ENCODE measurements at regions not wholly inside any gene's neighbourhood (a gene's known extent, or its start where the extent isn't known, plus 50 kb on each side); places are given as distances from the start of the nearest gene placed in this dataset.
"Not testable (repeated sequence)": the region's sequence is repeated elsewhere in the genome, so short reads cannot be mapped to it uniquely, and the experiment has no call there.

- no peak for DNase-seq (ENCODE audit: extremely low read depth, low read depth)
Measured at GRCh38 chr13:55606045-55606665, 1534.6 kb upstream of the PRR20A start.

GRCh38 chr13:55613429-55614187, 1527.1 kb upstream of the PRR20A start:
- DNase-seq (ENCODE audit: extremely low read depth, low read depth) = no peak

- DNase-seq (ENCODE audit: extremely low read depth, low read depth) = no peak
Measured at GRCh38 chr13:55615081-55615480, 1525.6 kb upstream of the PRR20A start.

- DNase-seq (ENCODE audit: extremely low read depth, low read depth) = no peak
Measured at GRCh38 chr13:55617241-55617640, 1523.5 kb upstream of the PRR20A start.

- no peak for DNase-seq (ENCODE audit: extremely low read depth, low read depth)
Measured at GRCh38 chr13:55627221-55627620, 1513.5 kb upstream of the PRR20A start.

GRCh38 chr13:55632402-55632801, 1508.3 kb upstream of the PRR20A start:
- DNase-seq (ENCODE audit: extremely low read depth, low read depth) = no peak

GRCh38 chr13:55649485-55649884, 1491.2 kb upstream of the PRR20A start:
- DNase-seq (ENCODE audit: extremely low read depth, low read depth) = no peak

GRCh38 chr13:55652657-55653056, 1488.1 kb upstream of the PRR20A start:
- DNase-seq (ENCODE audit: extremely low read depth, low read depth) = no peak

GRCh38 chr13:55653497-55653896, 1487.2 kb upstream of the PRR20A start:
- no peak for DNase-seq (ENCODE audit: extremely low read depth, low read depth)

- DNase-seq (ENCODE audit: extremely low read depth, low read depth) = no peak
Measured at GRCh38 chr13:55654243-55654642, 1486.5 kb upstream of the PRR20A start.

GRCh38 chr13:55660264-55660663, 1480.5 kb upstream of the PRR20A start:
- DNase-seq (ENCODE audit: extremely low read depth, low read depth) = not testable (repeated sequence)

- no peak for DNase-seq (ENCODE audit: extremely low read depth, low read depth)
Measured at GRCh38 chr13:55660851-55661250, 1479.9 kb upstream of the PRR20A start.

GRCh38 chr13:55661505-55661904, 1479.2 kb upstream of the PRR20A start:
- no peak for DNase-seq (ENCODE audit: extremely low read depth, low read depth)

- no peak for DNase-seq (ENCODE audit: extremely low read depth, low read depth)
Measured at GRCh38 chr13:55664178-55664577, 1476.5 kb upstream of the PRR20A start.

GRCh38 chr13:55669051-55669450, 1471.7 kb upstream of the PRR20A start:
- no peak for DNase-seq (ENCODE audit: extremely low read depth, low read depth)

GRCh38 chr13:55673910-55674309, 1466.8 kb upstream of the PRR20A start:
- no peak for DNase-seq (ENCODE audit: extremely low read depth, low read depth)

- no peak for DNase-seq (ENCODE audit: extremely low read depth, low read depth)
Measured at GRCh38 chr13:55682776-55683175, 1457.9 kb upstream of the PRR20A start.

- DNase-seq (ENCODE audit: extremely low read depth, low read depth) = no peak
Measured at GRCh38 chr13:55705526-55705925, 1435.2 kb upstream of the PRR20A start.

GRCh38 chr13:55705971-55706370, 1434.7 kb upstream of the PRR20A start:
- DNase-seq (ENCODE audit: extremely low read depth, low read depth) = no peak

- DNase-seq (ENCODE audit: extremely low read depth, low read depth) = no peak
Measured at GRCh38 chr13:55714120-55714519, 1426.6 kb upstream of the PRR20A start.

- DNase-seq (ENCODE audit: extremely low read depth, low read depth) = no peak
Measured at GRCh38 chr13:55727683-55728082, 1413.0 kb upstream of the PRR20A start.

- no peak for DNase-seq (ENCODE audit: extremely low read depth, low read depth)
Measured at GRCh38 chr13:55728247-55728646, 1412.5 kb upstream of the PRR20A start.
